HEK293 (cell line): ENCODE measurements at regions not wholly inside any gene's neighbourhood (a gene's known extent, or its start where the extent isn't known, plus 50 kb on each side); places are given as distances from the start of the nearest gene placed in this dataset.

Source experiments
- CTCF ChIA-PET: fragments of 350-600 bp; formaldehyde crosslinking; extraction: SDS; loops from one replicate; lab custom pipeline; 2021; ENCODE audit warnings: antibody characterized with exemption; lab: Yijun Ruan, JAX
- POLR2A ChIA-PET: fragments of 300-600 bp; formaldehyde crosslinking; extraction: SDS; loops from one replicate; lab custom pipeline; 2020; ENCODE audit warnings: antibody characterized with exemption, inconsistent platforms; lab: Yijun Ruan, JAX
- H3K27ac ChIP-seq: fragments of 200-500 bp; sonication (Bioruptor generic); 2 replicates; pipeline ENCODE4 v1.5.1; 2014; ENCODE audit warnings: low read depth, low read length, control low read depth, inconsistent platforms; ENCODE audit errors: extremely low read depth
- H3K36me3 ChIP-seq, 2 experiments: fragments of 200-500 bp in 1 of 2; sonication (Bioruptor generic) in 1 of 2; 1 replicate in 1 of 2; 2 replicates in 1 of 2; pipeline ENCODE4 v1.5.1; 2014 to 2017; ENCODE audit warnings: inconsistent platforms in 2 of 2, low read length in 2 of 2; ENCODE audit not compliant: control insufficient read depth in 2 of 2, insufficient read depth in 1 of 2
- H3K4me1 ChIP-seq: fragments of 200-500 bp; sonication (Bioruptor generic); 2 replicates; pipeline ENCODE4 v1.5.1; 2014; ENCODE audit warnings: mild to moderate bottlenecking, low read length, inconsistent platforms; ENCODE audit not compliant: control insufficient read depth, insufficient read depth
- H3K4me3 ChIP-seq: 2 replicates; pipeline ENCODE4 v1.5.1; 2011; ENCODE audit warnings: low read depth, mild to moderate bottlenecking, control low read depth, low read length, moderate library complexity
- H3K9me3 ChIP-seq: fragments of 200-500 bp; sonication (Bioruptor generic); 2 replicates; pipeline ENCODE4 v1.5.1; 2014; ENCODE audit warnings: low read depth, low read length, inconsistent platforms; ENCODE audit not compliant: control insufficient read depth, insufficient read depth
- IKZF3 ChIP-seq: fragments of 450-650 bp; IDR thresholded peaks from 2 replicates; pipeline ENCODE4 v1.5.0; 2018; ENCODE audit warnings: missing biosample characterization, mild to moderate bottlenecking, missing genetic modification characterization, moderate library complexity
- SETDB1 ChIP-seq: IDR thresholded peaks from one replicate; pipeline ENCODE4 v1.6.1; 2017; ENCODE audit warnings: mild to moderate bottlenecking, low read length, moderate library complexity, mixed read lengths; ENCODE audit not compliant: insufficient read length
- SP3 ChIP-seq: fragments of 450-650 bp; formaldehyde crosslinking; IDR thresholded peaks from 2 replicates; pipeline ENCODE4 v1.5.1; 2016; ENCODE audit warnings: missing biosample characterization, missing genetic modification characterization
- WT1 ChIP-seq: fragments of 450-650 bp; formaldehyde crosslinking; IDR thresholded peaks from 2 replicates; pipeline ENCODE4 v1.5.1; 2016; ENCODE audit warnings: missing biosample characterization, missing genetic modification characterization
- ZBTB21 ChIP-seq: fragments of 450-650 bp; formaldehyde crosslinking; IDR thresholded peaks from 2 replicates; pipeline ENCODE4 v1.5.1; 2017; ENCODE audit warnings: missing biosample characterization, missing genetic modification characterization
- ZIC2 ChIP-seq: fragments of 450-650 bp; formaldehyde crosslinking; IDR thresholded peaks from 2 replicates; pipeline ENCODE4 v1.5.1; 2016; ENCODE audit warnings: missing biosample characterization, missing genetic modification characterization
- ZNF324 ChIP-seq: fragments of 450-650 bp; formaldehyde crosslinking; IDR thresholded peaks from 2 replicates; pipeline ENCODE4 v1.5.1; 2016; ENCODE audit warnings: missing biosample characterization, missing genetic modification characterization
- ZNF350 ChIP-seq: fragments of 450-650 bp; formaldehyde crosslinking; IDR thresholded peaks from 2 replicates; pipeline ENCODE4 v1.5.0; 2017; ENCODE audit warnings: missing biosample characterization, mild to moderate bottlenecking, missing genetic modification characterization
- ZNF416 ChIP-seq: fragments of 450-650 bp; formaldehyde crosslinking; IDR thresholded peaks from 2 replicates; pipeline ENCODE4 v1.5.1; 2016; ENCODE audit warnings: missing biosample characterization, missing genetic modification characterization
- ZNF426 ChIP-seq: fragments of 450-650 bp; formaldehyde crosslinking; IDR thresholded peaks from 2 replicates; pipeline ENCODE4 v1.5.1; 2017; ENCODE audit warnings: missing biosample characterization, missing genetic modification characterization, mild to moderate bottlenecking, inconsistent platforms, moderate library complexity
- ZNF433 ChIP-seq: fragments of 450-650 bp; formaldehyde crosslinking; IDR thresholded peaks from 2 replicates; pipeline ENCODE4 v1.5.1; 2016; ENCODE audit warnings: missing biosample characterization, missing genetic modification characterization, low read depth
- ZNF48 ChIP-seq: fragments of 450-650 bp; formaldehyde crosslinking; IDR thresholded peaks from 2 replicates; pipeline ENCODE4 v1.5.1; 2016; ENCODE audit warnings: missing biosample characterization, missing genetic modification characterization
- ZNF621 ChIP-seq: fragments of 450-650 bp; formaldehyde crosslinking; IDR thresholded peaks from 2 replicates; pipeline ENCODE4 v1.5.1; 2017; ENCODE audit warnings: missing biosample characterization, missing genetic modification characterization
- ZNF747 ChIP-seq: fragments of 450-650 bp; formaldehyde crosslinking; IDR thresholded peaks from 2 replicates; pipeline ENCODE4 v1.5.1; 2016; ENCODE audit warnings: missing biosample characterization, missing genetic modification characterization
- ZNF776 ChIP-seq: fragments of 450-650 bp; formaldehyde crosslinking; IDR thresholded peaks from 2 replicates; pipeline ENCODE4 v1.5.0; 2017; ENCODE audit warnings: missing biosample characterization, missing genetic modification characterization, borderline replicate concordance
- TF ChIP-seq, protein P1 (sequence below): fragments of 450-650 bp; IDR thresholded peaks from 2 replicates; pipeline ENCODE4 v1.5.1; 2018; ENCODE audit warnings: missing biosample characterization, missing genetic modification characterization
- TF ChIP-seq, protein P2 (sequence below): fragments of 450-650 bp; formaldehyde crosslinking; IDR thresholded peaks from 2 replicates; pipeline ENCODE4 v1.5.1; 2016; ENCODE audit warnings: missing biosample characterization, missing genetic modification characterization
- TF ChIP-seq, protein P3 (sequence below): fragments of 450-650 bp; formaldehyde crosslinking; IDR thresholded peaks from 2 replicates; pipeline ENCODE4 v1.5.1; 2016; ENCODE audit warnings: missing biosample characterization, missing genetic modification characterization, low read depth
- TF ChIP-seq, protein P4 (sequence below): IDR thresholded peaks from 2 replicates; pipeline ENCODE4 v1.6.1; 2011; ENCODE audit warnings: mild to moderate bottlenecking, low read depth, low read length, borderline replicate concordance
- TF ChIP-seq, protein P5 (sequence below): fragments of 450-650 bp; formaldehyde crosslinking; IDR thresholded peaks from 2 replicates; pipeline ENCODE4 v1.5.1; 2016; ENCODE audit warnings: missing biosample characterization, missing genetic modification characterization, borderline replicate concordance
- TF ChIP-seq, protein P6 (sequence below): fragments of 450-650 bp; formaldehyde crosslinking; IDR thresholded peaks from 2 replicates; pipeline ENCODE4 v1.5.1; 2016; ENCODE audit warnings: missing biosample characterization, missing genetic modification characterization

DNA sequence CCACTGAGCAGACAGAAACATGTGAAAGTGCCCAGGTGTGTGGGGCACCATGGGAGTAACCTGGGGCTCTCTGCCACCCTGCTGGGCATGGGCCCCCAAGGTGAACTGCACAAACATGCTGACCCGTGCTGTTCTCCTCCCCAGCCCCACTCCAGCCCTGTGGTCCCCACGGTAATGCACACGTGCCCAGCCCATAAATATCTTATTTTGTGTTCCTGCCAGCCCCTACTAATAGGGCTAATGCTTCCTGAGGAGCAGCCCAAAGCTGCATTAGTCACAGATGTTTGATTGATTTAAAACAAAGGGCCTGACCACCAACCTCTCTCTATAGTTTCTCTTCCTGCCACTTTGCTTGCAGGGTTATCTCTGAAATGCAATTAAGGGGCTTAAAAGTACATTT is 95.4 kb downstream of the ABHD5 start (continued):
- TF ChIP-seq SP3 (tag by site-specific recombination) (no peak), ZBTB21 (tag by site-specific recombination) (no peak), ZIC2 (no peak)
- TF ChIP-seq, protein P1, sequence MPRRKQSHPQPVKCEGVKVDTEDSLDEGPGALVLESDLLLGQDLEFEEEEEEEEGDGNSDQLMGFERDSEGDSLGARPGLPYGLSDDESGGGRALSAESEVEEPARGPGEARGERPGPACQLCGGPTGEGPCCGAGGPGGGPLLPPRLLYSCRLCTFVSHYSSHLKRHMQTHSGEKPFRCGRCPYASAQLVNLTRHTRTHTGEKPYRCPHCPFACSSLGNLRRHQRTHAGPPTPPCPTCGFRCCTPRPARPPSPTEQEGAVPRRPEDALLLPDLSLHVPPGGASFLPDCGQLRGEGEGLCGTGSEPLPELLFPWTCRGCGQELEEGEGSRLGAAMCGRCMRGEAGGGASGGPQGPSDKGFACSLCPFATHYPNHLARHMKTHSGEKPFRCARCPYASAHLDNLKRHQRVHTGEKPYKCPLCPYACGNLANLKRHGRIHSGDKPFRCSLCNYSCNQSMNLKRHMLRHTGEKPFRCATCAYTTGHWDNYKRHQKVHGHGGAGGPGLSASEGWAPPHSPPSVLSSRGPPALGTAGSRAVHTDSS (tag by site-specific recombination): no peak

DNA sequence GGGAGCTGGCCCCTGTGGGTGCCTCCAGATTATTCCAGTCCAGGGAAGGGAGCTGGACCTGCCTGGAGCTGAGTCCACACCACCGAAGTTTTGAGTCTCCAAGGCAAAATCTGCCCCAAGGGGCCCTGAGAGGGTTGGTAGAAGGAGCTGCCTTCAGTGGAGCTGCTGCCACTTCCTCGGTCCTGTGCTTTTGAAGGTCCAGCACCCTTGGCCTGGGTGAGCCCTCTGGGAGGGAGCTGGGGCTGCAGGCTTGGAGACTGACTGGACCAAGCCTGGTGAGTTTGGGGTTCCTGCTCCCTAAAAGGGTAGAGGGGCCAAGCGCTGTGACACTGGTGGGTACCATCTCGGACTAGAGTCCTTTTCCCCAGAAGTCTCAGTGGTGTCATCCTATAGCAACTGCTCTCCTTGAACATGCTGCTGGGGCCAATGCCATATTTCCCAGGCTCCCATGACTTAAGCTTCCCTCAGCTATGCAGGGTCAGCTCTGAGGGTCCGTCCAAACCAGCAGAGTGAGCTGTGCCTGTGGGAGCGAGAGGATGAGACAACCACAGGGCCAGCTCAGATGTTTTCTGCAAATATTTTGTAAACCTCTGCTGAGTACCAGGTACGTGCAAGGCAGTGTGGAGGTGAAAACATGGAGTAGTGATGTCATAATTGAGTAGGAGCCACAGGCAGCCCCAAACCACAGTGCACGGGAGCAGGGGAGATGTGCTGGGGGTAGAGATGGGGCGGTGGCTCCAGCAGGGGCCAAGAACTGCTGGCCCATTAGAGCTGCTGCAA is 96.0 kb downstream of the ABHD5 start:
- no peaks in the 10 kb centered on the region for H3K36me3 ChIP-seq
- H3K9me3 ChIP-seq: no peaks in the 10 kb centered on the region
- POLR2A ChIA-PET: no interaction called here
- TF ChIP-seq IKZF3 (tag by site-specific recombination) (no peak), ZNF621 (no peak), ZNF776 (tag by site-specific recombination) (no peak), ZBTB21 (tag by site-specific recombination) (no peak), WT1 (tag by site-specific recombination) (no peak), SETDB1 (no peak), ZIC2 (no peak), ZNF433 (tag by site-specific recombination) (no peak), ZNF350 (tag by site-specific recombination) (no peak), ZNF426 (tag by site-specific recombination) (no peak)
- TF ChIP-seq, protein P2, sequence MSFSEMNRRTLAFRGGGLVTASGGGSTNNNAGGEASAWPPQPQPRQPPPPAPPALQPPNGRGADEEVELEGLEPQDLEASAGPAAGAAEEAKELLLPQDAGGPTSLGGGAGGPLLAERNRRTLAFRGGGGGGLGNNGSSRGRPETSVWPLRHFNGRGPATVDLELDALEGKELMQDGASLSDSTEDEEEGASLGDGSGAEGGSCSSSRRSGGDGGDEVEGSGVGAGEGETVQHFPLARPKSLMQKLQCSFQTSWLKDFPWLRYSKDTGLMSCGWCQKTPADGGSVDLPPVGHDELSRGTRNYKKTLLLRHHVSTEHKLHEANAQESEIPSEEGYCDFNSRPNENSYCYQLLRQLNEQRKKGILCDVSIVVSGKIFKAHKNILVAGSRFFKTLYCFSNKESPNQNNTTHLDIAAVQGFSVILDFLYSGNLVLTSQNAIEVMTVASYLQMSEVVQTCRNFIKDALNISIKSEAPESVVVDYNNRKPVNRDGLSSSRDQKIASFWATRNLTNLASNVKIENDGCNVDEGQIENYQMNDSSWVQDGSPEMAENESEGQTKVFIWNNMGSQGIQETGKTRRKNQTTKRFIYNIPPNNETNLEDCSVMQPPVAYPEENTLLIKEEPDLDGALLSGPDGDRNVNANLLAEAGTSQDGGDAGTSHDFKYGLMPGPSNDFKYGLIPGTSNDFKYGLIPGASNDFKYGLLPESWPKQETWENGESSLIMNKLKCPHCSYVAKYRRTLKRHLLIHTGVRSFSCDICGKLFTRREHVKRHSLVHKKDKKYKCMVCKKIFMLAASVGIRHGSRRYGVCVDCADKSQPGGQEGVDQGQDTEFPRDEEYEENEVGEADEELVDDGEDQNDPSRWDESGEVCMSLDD (tag by site-specific recombination): no peak
- TF ChIP-seq, protein P3, sequence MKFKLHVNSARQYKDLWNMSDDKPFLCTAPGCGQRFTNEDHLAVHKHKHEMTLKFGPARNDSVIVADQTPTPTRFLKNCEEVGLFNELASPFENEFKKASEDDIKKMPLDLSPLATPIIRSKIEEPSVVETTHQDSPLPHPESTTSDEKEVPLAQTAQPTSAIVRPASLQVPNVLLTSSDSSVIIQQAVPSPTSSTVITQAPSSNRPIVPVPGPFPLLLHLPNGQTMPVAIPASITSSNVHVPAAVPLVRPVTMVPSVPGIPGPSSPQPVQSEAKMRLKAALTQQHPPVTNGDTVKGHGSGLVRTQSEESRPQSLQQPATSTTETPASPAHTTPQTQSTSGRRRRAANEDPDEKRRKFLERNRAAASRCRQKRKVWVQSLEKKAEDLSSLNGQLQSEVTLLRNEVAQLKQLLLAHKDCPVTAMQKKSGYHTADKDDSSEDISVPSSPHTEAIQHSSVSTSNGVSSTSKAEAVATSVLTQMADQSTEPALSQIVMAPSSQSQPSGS (tag by site-specific recombination): no peak
- TF ChIP-seq, protein P4, sequence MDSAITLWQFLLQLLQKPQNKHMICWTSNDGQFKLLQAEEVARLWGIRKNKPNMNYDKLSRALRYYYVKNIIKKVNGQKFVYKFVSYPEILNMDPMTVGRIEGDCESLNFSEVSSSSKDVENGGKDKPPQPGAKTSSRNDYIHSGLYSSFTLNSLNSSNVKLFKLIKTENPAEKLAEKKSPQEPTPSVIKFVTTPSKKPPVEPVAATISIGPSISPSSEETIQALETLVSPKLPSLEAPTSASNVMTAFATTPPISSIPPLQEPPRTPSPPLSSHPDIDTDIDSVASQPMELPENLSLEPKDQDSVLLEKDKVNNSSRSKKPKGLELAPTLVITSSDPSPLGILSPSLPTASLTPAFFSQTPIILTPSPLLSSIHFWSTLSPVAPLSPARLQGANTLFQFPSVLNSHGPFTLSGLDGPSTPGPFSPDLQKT: no peak
- TF ChIP-seq, all 188 proteins: peak for 0
- H3K27ac ChIP-seq: no peak overlapping the region
- no peak overlapping the region for H3K4me3 ChIP-seq
- H3K4me1 ChIP-seq: no peaks in the 10 kb centered on the region
- CTCF ChIA-PET: no interaction called here

DNA sequence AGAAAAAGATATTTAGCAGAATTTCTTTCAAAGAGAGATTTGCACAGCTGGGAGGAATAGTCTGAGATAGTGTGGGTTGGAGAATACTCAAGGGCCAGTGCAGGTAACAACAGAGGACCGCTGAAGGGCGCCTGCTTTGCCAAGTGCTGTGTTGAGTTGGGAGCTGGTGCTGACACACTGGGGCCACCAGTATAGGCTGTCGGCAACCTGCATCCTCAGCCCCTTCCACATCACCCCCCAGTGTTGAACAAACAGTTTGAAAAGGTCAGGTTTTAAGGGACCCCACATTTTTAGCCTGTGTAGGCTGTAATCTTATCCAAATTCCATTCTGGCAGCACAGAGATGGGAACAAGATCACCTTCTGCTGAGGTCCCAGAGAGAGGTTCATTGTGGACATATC is 96.6 kb downstream of the ABHD5 start:
- ChIA-PET CTCF (interaction anchor here (0.6 kb wide), 1 partner anchor 409 kb away, joined by 4 read pairs; no protein-coding TSS in a partner anchor), POLR2A (no interaction called here)
- Histone ChIP-seq H3K27ac (no peak overlapping the region), H3K36me3 (no peaks in the 10 kb centered on the region), H3K9me3 (no peaks in the 10 kb centered on the region), H3K4me3 (no peak overlapping the region), H3K4me1 (no peaks in the 10 kb centered on the region)
- TF ChIP-seq ZNF433 (tag by site-specific recombination) (no peak), ZNF48 (tag by site-specific recombination) (no peak), ZNF747 (no peak), ZNF416 (tag by site-specific recombination) (no peak), ZNF324 (tag by site-specific recombination) (no peak)
- TF ChIP-seq, protein P5, sequence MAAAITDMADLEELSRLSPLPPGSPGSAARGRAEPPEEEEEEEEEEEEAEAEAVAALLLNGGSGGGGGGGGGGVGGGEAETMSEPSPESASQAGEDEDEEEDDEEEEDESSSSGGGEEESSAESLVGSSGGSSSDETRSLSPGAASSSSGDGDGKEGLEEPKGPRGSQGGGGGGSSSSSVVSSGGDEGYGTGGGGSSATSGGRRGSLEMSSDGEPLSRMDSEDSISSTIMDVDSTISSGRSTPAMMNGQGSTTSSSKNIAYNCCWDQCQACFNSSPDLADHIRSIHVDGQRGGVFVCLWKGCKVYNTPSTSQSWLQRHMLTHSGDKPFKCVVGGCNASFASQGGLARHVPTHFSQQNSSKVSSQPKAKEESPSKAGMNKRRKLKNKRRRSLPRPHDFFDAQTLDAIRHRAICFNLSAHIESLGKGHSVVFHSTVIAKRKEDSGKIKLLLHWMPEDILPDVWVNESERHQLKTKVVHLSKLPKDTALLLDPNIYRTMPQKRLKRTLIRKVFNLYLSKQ: no peak
- TF ChIP-seq, protein P6, sequence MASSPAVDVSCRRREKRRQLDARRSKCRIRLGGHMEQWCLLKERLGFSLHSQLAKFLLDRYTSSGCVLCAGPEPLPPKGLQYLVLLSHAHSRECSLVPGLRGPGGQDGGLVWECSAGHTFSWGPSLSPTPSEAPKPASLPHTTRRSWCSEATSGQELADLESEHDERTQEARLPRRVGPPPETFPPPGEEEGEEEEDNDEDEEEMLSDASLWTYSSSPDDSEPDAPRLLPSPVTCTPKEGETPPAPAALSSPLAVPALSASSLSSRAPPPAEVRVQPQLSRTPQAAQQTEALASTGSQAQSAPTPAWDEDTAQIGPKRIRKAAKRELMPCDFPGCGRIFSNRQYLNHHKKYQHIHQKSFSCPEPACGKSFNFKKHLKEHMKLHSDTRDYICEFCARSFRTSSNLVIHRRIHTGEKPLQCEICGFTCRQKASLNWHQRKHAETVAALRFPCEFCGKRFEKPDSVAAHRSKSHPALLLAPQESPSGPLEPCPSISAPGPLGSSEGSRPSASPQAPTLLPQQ (tag by site-specific recombination): no peak
- TF ChIP-seq, protein P1 (tag by site-specific recombination): no peak
